IMR-90 (cell line): ENCODE measurements at regions not wholly inside any gene's neighbourhood (a gene's known extent, or its start where the extent isn't known, plus 50 kb on each side); places are given as distances from the start of the nearest gene placed in this dataset.

Experiments
- POLR2A ChIP-seq: IDR thresholded peaks from 2 replicates; pipeline ENCODE4 v1.6.1; 2012; ENCODE audit warnings: mild to moderate bottlenecking, low read depth, low read length
- RAD21 ChIP-seq: IDR thresholded peaks from 2 replicates; pipeline ENCODE4 v1.6.1; 2012; ENCODE audit warnings: low read length, improper control_type of control experiment
- RFX5 ChIP-seq: IDR thresholded peaks from 2 replicates; pipeline ENCODE4 v1.8.0; 2012; ENCODE audit warnings: low read depth, mild to moderate bottlenecking, low read length, moderate library complexity
- TF ChIP-seq, protein P1 (sequence below): conservative IDR thresholded peaks from 2 replicates; pipeline ENCODE4 v1.5.1; 2012; ENCODE audit warnings: mild to moderate bottlenecking, low read depth, low read length, improper control_type of control experiment

DNA sequence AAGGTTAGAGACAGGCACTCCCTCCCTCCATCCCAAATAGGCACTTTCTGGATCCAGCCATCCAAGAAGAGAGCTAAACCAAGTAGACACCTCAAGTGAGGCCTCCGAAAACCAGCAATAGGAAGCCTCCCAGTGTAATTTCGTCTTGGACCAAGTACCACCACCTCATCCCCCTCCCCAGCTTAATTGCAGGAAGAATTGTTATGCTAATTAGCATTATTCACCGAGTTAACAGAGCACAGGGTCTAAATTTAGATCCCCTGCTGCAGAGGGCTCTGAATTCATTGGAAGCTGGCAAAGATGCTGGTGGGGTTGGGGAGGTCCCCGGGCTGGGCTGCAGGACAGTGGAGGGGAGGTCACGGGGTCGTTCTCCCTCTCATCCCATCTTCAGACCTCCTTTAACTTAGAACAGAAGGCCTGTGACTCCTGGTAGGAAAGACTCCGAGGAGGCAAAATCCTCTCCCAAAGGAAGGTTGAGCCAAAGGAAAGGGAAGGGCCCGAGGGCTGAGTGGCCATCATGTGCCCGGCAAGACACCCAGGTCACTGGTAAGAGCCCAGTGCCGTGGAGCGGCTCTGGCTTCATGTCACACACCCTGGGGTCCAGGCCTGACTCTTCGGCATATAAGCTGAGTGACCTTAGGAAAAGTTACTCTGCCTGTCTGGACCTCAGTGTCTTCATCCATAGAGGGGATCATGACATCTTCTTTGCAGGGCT is 209.2 kb upstream of the GRIK3 start:
- TF ChIP-seq, protein P1, sequence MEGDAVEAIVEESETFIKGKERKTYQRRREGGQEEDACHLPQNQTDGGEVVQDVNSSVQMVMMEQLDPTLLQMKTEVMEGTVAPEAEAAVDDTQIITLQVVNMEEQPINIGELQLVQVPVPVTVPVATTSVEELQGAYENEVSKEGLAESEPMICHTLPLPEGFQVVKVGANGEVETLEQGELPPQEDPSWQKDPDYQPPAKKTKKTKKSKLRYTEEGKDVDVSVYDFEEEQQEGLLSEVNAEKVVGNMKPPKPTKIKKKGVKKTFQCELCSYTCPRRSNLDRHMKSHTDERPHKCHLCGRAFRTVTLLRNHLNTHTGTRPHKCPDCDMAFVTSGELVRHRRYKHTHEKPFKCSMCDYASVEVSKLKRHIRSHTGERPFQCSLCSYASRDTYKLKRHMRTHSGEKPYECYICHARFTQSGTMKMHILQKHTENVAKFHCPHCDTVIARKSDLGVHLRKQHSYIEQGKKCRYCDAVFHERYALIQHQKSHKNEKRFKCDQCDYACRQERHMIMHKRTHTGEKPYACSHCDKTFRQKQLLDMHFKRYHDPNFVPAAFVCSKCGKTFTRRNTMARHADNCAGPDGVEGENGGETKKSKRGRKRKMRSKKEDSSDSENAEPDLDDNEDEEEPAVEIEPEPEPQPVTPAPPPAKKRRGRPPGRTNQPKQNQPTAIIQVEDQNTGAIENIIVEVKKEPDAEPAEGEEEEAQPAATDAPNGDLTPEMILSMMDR, result no peak
- TF ChIP-seq RAD21, result no peak
- no peak for TF ChIP-seq POLR2A
- no peak for TF ChIP-seq RFX5
